HEK293 (cell line): ENCODE measurements at regions not wholly inside any gene's neighbourhood (a gene's known extent, or its start where the extent isn't known, plus 50 kb on each side); places are given as distances from the start of the nearest gene placed in this dataset.

Experiments used
- CTCF ChIA-PET: fragments of 350-600 bp; formaldehyde crosslinking; extraction: SDS; loops from one replicate; lab custom pipeline; 2021; ENCODE audit warnings: antibody characterized with exemption; lab: Yijun Ruan, JAX
- POLR2A ChIA-PET: fragments of 300-600 bp; formaldehyde crosslinking; extraction: SDS; loops from one replicate; lab custom pipeline; 2020; ENCODE audit warnings: antibody characterized with exemption, inconsistent platforms; lab: Yijun Ruan, JAX
- H3K27ac ChIP-seq: fragments of 200-500 bp; sonication (Bioruptor generic); 2 replicates; pipeline ENCODE4 v1.5.1; 2014; ENCODE audit warnings: low read depth, low read length, control low read depth, inconsistent platforms; ENCODE audit errors: extremely low read depth
- H3K36me3 ChIP-seq, 2 experiments: fragments of 200-500 bp in 1 of 2; sonication (Bioruptor generic) in 1 of 2; 1 replicate in 1 of 2; 2 replicates in 1 of 2; pipeline ENCODE4 v1.5.1; 2014 to 2017; ENCODE audit warnings: inconsistent platforms in 2 of 2, low read length in 2 of 2; ENCODE audit not compliant: control insufficient read depth in 2 of 2, insufficient read depth in 1 of 2
- H3K4me1 ChIP-seq: fragments of 200-500 bp; sonication (Bioruptor generic); 2 replicates; pipeline ENCODE4 v1.5.1; 2014; ENCODE audit warnings: mild to moderate bottlenecking, low read length, inconsistent platforms; ENCODE audit not compliant: control insufficient read depth, insufficient read depth
- H3K4me3 ChIP-seq: 2 replicates; pipeline ENCODE4 v1.5.1; 2011; ENCODE audit warnings: low read depth, mild to moderate bottlenecking, control low read depth, low read length, moderate library complexity
- H3K9me3 ChIP-seq: fragments of 200-500 bp; sonication (Bioruptor generic); 2 replicates; pipeline ENCODE4 v1.5.1; 2014; ENCODE audit warnings: low read depth, low read length, inconsistent platforms; ENCODE audit not compliant: control insufficient read depth, insufficient read depth
- IKZF3 ChIP-seq: fragments of 450-650 bp; IDR thresholded peaks from 2 replicates; pipeline ENCODE4 v1.5.0; 2018; ENCODE audit warnings: missing biosample characterization, mild to moderate bottlenecking, missing genetic modification characterization, moderate library complexity
- TRIM28 ChIP-seq: IDR thresholded peaks from 2 replicates; pipeline ENCODE4 v1.6.1; 2011; ENCODE audit warnings: low read length, control low read depth, borderline replicate concordance
- YY2 ChIP-seq: fragments of 450-650 bp; formaldehyde crosslinking; IDR thresholded peaks from 2 replicates; pipeline ENCODE4 v1.5.1; 2016; ENCODE audit warnings: missing biosample characterization, missing genetic modification characterization
- ZEB2 ChIP-seq: fragments of 450-650 bp; formaldehyde crosslinking; IDR thresholded peaks from 2 replicates; pipeline ENCODE4 v1.5.1; 2016; ENCODE audit warnings: missing biosample characterization, missing genetic modification characterization
- ZNF394 ChIP-seq: fragments of 450-650 bp; formaldehyde crosslinking; IDR thresholded peaks from 2 replicates; pipeline ENCODE4 v1.5.1; 2016; ENCODE audit warnings: missing biosample characterization, missing genetic modification characterization, mild to moderate bottlenecking, moderate library complexity, borderline replicate concordance
- ZNF404 ChIP-seq: fragments of 450-650 bp; formaldehyde crosslinking; IDR thresholded peaks from 2 replicates; pipeline ENCODE4 v1.5.1; 2017; ENCODE audit warnings: missing biosample characterization, missing genetic modification characterization
- ZNF48 ChIP-seq: fragments of 450-650 bp; formaldehyde crosslinking; IDR thresholded peaks from 2 replicates; pipeline ENCODE4 v1.5.1; 2016; ENCODE audit warnings: missing biosample characterization, missing genetic modification characterization
- ZNF555 ChIP-seq: fragments of 450-650 bp; formaldehyde crosslinking; conservative IDR thresholded peaks from 2 replicates; pipeline ENCODE4 v1.5.1; 2017; ENCODE audit warnings: missing biosample characterization, mild to moderate bottlenecking, missing genetic modification characterization, inconsistent platforms
- ZNF596 ChIP-seq: fragments of 450-650 bp; IDR thresholded peaks from 2 replicates; pipeline ENCODE4 v1.5.0; 2018; ENCODE audit warnings: missing biosample characterization, mild to moderate bottlenecking, missing genetic modification characterization, moderate library complexity
- ZNF654 ChIP-seq: fragments of 450-650 bp; formaldehyde crosslinking; IDR thresholded peaks from 2 replicates; pipeline ENCODE4 v1.5.1; 2016; ENCODE audit warnings: low read depth, missing biosample characterization, missing genetic modification characterization
- ZNF707 ChIP-seq: fragments of 450-650 bp; formaldehyde crosslinking; IDR thresholded peaks from 2 replicates; pipeline ENCODE4 v1.5.1; 2016; ENCODE audit warnings: missing biosample characterization, missing genetic modification characterization
- ZNF830 ChIP-seq: fragments of 450-650 bp; IDR thresholded peaks from 2 replicates; pipeline ENCODE4 v1.5.0; 2018; ENCODE audit warnings: missing biosample characterization, missing genetic modification characterization, low read depth, mild to moderate bottlenecking, moderate library complexity
- TF ChIP-seq, protein P1 (sequence below): fragments of 450-650 bp; formaldehyde crosslinking; IDR thresholded peaks from 2 replicates; pipeline ENCODE4 v1.5.1; 2016; ENCODE audit warnings: missing biosample characterization, missing genetic modification characterization, borderline replicate concordance
- TF ChIP-seq, protein P2 (sequence below): fragments of 450-650 bp; formaldehyde crosslinking; IDR thresholded peaks from 2 replicates; pipeline ENCODE4 v1.5.1; 2016; ENCODE audit warnings: missing biosample characterization, missing genetic modification characterization
- TF ChIP-seq, protein P3 (sequence below): fragments of 450-650 bp; formaldehyde crosslinking; IDR thresholded peaks from 2 replicates; pipeline ENCODE4 v1.5.1; 2016; ENCODE audit warnings: missing biosample characterization, missing genetic modification characterization
- TF ChIP-seq, protein P4 (sequence below): fragments of 450-650 bp; formaldehyde crosslinking; IDR thresholded peaks from 2 replicates; pipeline ENCODE4 v1.5.1; 2017; ENCODE audit warnings: missing biosample characterization, missing genetic modification characterization

DNA sequence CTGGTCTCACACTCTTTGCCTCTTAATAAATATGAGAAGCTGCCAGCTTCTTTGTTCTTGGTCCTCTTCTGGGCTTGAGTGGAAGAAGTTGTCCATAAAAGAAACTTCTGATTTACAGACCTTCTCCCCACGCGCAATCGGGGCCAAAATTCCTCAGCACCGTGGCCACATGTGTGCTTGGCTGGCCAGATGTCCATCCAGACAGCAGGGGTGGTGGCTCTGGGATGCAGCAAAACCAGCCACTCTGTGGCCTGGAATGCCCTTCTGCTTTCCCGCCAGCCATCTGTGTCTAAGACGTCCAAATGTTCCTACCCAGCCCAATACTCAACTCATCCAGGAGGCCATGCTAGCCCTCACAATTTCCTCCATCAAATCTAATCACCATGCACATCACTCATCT, 250.8 kb downstream of the EN1 start (continued):
- TF ChIP-seq, protein P1, sequence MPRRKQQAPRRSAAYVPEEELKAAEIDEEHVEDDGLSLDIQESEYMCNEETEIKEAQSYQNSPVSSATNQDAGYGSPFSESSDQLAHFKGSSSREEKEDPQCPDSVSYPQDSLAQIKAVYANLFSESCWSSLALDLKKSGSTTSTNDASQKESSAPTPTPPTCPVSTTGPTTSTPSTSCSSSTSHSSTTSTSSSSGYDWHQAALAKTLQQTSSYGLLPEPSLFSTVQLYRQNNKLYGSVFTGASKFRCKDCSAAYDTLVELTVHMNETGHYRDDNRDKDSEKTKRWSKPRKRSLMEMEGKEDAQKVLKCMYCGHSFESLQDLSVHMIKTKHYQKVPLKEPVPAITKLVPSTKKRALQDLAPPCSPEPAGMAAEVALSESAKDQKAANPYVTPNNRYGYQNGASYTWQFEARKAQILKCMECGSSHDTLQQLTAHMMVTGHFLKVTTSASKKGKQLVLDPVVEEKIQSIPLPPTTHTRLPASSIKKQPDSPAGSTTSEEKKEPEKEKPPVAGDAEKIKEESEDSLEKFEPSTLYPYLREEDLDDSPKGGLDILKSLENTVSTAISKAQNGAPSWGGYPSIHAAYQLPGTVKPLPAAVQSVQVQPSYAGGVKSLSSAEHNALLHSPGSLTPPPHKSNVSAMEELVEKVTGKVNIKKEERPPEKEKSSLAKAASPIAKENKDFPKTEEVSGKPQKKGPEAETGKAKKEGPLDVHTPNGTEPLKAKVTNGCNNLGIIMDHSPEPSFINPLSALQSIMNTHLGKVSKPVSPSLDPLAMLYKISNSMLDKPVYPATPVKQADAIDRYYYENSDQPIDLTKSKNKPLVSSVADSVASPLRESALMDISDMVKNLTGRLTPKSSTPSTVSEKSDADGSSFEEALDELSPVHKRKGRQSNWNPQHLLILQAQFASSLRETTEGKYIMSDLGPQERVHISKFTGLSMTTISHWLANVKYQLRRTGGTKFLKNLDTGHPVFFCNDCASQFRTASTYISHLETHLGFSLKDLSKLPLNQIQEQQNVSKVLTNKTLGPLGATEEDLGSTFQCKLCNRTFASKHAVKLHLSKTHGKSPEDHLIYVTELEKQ = no peak
- no peak for TF ChIP-seq YY2
- TF ChIP-seq ZNF48 (tag by site-specific recombination) = no peak

DNA sequence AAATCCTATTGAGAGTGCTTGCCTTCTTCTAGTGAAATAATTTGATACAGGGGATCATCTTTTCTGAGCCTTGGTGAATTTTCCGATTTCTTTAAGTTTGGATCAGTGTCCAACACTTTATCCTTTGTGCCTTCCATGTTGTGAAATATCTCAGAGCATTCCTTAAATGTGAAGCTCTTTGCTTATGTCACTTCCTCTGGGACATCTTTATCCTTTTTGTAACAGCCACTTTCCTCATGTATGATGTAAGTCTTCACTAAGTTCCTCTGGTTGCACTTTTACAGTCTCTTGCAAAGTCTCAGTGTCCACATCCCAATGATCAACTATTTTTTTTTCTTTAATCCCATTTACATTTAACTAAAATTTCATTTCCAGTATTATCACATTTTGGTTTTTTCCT, 254.2 kb downstream of the EN1 start:
- CTCF ChIA-PET = interaction anchor here (0.6 to 1.1 kb wide), 2 partner anchors 10 to 370 kb away, joined by 3 read pairs; no protein-coding TSS in a partner anchor

DNA sequence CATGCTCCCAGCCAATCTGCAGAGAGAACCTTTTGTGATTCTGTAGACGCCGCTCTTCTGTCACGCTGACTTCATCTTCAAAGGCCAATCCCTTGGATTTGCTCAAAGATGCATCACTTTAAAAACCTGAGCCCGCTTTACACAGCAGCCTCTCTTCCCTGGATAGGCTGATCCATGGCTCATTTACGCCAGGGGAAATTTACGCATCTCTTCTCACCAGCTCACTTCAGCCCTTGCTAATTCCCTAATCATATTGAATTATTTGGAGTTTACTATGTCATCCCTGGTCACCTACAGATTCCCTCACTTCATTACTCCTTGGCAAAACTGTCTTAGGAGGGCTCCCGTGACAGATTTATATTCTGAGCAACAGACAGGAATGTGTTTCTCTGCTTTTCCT, 256.2 kb downstream of the EN1 start:
- TF ChIP-seq ZNF394 (tag by site-specific recombination) (no peak), ZEB2 (tag by site-specific recombination) (no peak), ZNF596 (tag by site-specific recombination) (no peak)
- POLR2A ChIA-PET = no interaction called here
- CTCF ChIA-PET = no interaction called here
- no peak overlapping the region for H3K4me3 ChIP-seq
- H3K9me3 ChIP-seq = no peaks in the 10 kb centered on the region
- H3K27ac ChIP-seq = no peak overlapping the region
- H3K36me3 ChIP-seq = no peaks in the 10 kb centered on the region
- no peaks in the 10 kb centered on the region for H3K4me1 ChIP-seq

More for the DNA sequence above, 254.2 kb downstream of the EN1 start:
- Histone ChIP-seq H3K36me3 (no peaks in the 10 kb centered on the region), H3K4me3 (no peak overlapping the region), H3K4me1 (no peaks in the 10 kb centered on the region), H3K9me3 (no peaks in the 10 kb centered on the region), H3K27ac (no peak overlapping the region)
- TF ChIP-seq IKZF3 (no peak), TRIM28 (no peak), ZNF707 (tag by site-specific recombination) (no peak), ZNF404 (no peak), ZNF830 (tag by site-specific recombination) (no peak), ZNF555 (no peak), ZNF654 (tag by site-specific recombination) (no peak)
- TF ChIP-seq, protein P2, sequence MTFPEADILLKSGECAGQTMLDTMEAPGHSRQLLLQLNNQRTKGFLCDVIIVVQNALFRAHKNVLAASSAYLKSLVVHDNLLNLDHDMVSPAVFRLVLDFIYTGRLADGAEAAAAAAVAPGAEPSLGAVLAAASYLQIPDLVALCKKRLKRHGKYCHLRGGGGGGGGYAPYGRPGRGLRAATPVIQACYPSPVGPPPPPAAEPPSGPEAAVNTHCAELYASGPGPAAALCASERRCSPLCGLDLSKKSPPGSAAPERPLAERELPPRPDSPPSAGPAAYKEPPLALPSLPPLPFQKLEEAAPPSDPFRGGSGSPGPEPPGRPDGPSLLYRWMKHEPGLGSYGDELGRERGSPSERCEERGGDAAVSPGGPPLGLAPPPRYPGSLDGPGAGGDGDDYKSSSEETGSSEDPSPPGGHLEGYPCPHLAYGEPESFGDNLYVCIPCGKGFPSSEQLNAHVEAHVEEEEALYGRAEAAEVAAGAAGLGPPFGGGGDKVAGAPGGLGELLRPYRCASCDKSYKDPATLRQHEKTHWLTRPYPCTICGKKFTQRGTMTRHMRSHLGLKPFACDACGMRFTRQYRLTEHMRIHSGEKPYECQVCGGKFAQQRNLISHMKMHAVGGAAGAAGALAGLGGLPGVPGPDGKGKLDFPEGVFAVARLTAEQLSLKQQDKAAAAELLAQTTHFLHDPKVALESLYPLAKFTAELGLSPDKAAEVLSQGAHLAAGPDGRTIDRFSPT = no peak
- TF ChIP-seq, protein P3, sequence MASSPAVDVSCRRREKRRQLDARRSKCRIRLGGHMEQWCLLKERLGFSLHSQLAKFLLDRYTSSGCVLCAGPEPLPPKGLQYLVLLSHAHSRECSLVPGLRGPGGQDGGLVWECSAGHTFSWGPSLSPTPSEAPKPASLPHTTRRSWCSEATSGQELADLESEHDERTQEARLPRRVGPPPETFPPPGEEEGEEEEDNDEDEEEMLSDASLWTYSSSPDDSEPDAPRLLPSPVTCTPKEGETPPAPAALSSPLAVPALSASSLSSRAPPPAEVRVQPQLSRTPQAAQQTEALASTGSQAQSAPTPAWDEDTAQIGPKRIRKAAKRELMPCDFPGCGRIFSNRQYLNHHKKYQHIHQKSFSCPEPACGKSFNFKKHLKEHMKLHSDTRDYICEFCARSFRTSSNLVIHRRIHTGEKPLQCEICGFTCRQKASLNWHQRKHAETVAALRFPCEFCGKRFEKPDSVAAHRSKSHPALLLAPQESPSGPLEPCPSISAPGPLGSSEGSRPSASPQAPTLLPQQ (tag by site-specific recombination) = no peak
- TF ChIP-seq, protein P4, sequence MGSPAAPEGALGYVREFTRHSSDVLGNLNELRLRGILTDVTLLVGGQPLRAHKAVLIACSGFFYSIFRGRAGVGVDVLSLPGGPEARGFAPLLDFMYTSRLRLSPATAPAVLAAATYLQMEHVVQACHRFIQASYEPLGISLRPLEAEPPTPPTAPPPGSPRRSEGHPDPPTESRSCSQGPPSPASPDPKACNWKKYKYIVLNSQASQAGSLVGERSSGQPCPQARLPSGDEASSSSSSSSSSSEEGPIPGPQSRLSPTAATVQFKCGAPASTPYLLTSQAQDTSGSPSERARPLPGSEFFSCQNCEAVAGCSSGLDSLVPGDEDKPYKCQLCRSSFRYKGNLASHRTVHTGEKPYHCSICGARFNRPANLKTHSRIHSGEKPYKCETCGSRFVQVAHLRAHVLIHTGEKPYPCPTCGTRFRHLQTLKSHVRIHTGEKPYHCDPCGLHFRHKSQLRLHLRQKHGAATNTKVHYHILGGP (tag by site-specific recombination) = no peak
- POLR2A ChIA-PET = no interaction called here
